ENCODE measurements at regions not wholly inside any gene's neighbourhood (a gene's known extent, or its start where the extent isn't known, plus 50 kb on each side); places are given as distances from the start of the nearest gene placed in this dataset.

GRCh38 chr3:18124501-18124900 is 300.6 kb downstream of the SATB1 start:
- no peak for DNase-seq
- H3K9ac ChIP-seq (ENCODE audit: extremely low read depth, low read length, poor library complexity, severe bottlenecking) = no peak overlapping the region
- Mint-ChIP-seq H3K27me3 (ENCODE audit: insufficient read depth) (no peaks in the 10 kb centered on the region), H3K4me3 (no peak overlapping the region), H3K4me1 (peaks cover 11% of the 10 kb centered on the region), H3K9me3 (peaks cover 6% of the 10 kb centered on the region), H3K27ac (no peak overlapping the region), H3K36me3 (ENCODE audit: low read depth) (peaks cover 40% of the 10 kb centered on the region)
- no peaks in the 10 kb centered on the region for H3K4me1 ChIP-seq (ENCODE audit: control insufficient read depth, insufficient read depth, low read length)
- no peaks in the 10 kb centered on the region for H3K36me3 ChIP-seq (ENCODE audit: control insufficient read depth, insufficient read depth, low read length)
- WGBS, 2 experiments (ENCODE audit: insufficient coverage in 1 of 2, insufficient read length in 1 of 2) = 93 to 97% methylated on average over 3 to 5 of the region's 5 CpGs
- TF ChIP-seq, protein P1, sequence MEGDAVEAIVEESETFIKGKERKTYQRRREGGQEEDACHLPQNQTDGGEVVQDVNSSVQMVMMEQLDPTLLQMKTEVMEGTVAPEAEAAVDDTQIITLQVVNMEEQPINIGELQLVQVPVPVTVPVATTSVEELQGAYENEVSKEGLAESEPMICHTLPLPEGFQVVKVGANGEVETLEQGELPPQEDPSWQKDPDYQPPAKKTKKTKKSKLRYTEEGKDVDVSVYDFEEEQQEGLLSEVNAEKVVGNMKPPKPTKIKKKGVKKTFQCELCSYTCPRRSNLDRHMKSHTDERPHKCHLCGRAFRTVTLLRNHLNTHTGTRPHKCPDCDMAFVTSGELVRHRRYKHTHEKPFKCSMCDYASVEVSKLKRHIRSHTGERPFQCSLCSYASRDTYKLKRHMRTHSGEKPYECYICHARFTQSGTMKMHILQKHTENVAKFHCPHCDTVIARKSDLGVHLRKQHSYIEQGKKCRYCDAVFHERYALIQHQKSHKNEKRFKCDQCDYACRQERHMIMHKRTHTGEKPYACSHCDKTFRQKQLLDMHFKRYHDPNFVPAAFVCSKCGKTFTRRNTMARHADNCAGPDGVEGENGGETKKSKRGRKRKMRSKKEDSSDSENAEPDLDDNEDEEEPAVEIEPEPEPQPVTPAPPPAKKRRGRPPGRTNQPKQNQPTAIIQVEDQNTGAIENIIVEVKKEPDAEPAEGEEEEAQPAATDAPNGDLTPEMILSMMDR (conservative IDR thresholded peaks at IDR 0.05) = no peak
- no peaks in the 10 kb centered on the region for H3K27me3 ChIP-seq (ENCODE audit: control insufficient read depth, insufficient read depth, low read length, poor library complexity, severe bottlenecking)
- peaks cover 17% of the 10 kb centered on the region for H3K9me3 ChIP-seq (ENCODE audit: control insufficient read depth, low read length)
- no peak overlapping the region for H3K4me3 ChIP-seq (ENCODE audit: low read length)
- H3K27ac ChIP-seq (ENCODE audit: low read depth, low read length) = no peak overlapping the region

DNA sequence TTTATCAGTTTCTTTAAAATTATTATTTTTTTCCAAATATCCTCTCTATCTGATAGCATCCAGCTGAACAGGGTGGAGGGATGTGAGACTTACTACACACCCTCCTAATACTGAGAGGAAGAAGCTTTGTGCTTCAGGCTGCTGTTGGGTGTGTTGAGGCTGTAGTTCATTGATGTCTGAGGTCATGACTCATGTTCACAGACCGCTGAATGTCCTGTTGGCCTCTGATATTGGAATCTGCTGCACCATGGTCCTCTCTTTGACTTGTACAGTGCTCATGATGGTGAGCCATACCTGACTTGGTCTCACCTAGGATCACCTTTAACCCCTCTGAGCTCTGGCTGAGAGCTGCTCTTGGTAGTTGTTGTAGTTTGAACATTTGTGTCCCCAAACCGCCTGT is 302.9 kb downstream of the SATB1 start:
- TF ChIP-seq, protein P1 (conservative IDR thresholded peaks at IDR 0.05) = no peak
- WGBS, 2 experiments (ENCODE audit: insufficient coverage in 1 of 2, insufficient read length in 1 of 2) = 88% methylated on average over 2 of the region's 2 CpGs; no CpG with 5 or more reads in 1 of the 2 experiments
- no peaks in the 10 kb centered on the region for H3K27me3 Mint-ChIP-seq (ENCODE audit: insufficient read depth)

DNA sequence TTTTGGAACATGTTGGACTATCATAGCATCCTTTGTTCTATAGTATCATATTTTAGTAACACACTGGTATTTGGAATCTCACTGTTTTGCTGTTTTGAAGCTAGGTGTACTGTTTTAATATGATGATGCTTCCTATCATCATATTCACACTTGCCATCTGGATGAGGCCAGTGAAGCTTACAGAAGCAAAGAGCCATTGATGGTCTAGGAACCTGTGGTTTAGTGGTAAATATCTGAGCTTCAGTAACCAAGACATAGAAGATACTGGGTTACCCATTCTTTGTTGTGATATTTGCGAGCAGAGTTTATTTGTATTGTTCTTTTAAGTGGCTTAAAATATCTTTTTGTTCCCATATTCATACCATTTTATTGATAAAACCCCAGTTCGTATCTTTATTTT is 304.1 kb downstream of the SATB1 start:
- Mint-ChIP-seq H3K27me3 (ENCODE audit: insufficient read depth) (no peaks in the 10 kb centered on the region), H3K4me3 (no peak overlapping the region), H3K4me1 (no peaks in the 10 kb centered on the region), H3K9me3 (peaks cover 10% of the 10 kb centered on the region), H3K36me3 (ENCODE audit: low read depth) (peaks cover 52% of the 10 kb centered on the region), H3K27ac (no peak overlapping the region)
- Histone ChIP-seq H3K9ac (ENCODE audit: extremely low read depth, low read length, poor library complexity, severe bottlenecking) (no peak overlapping the region), H3K27ac (ENCODE audit: low read depth, low read length) (no peak overlapping the region), H3K4me1 (ENCODE audit: control insufficient read depth, insufficient read depth, low read length) (no peaks in the 10 kb centered on the region), H3K36me3 (ENCODE audit: control insufficient read depth, insufficient read depth, low read length) (no peaks in the 10 kb centered on the region), H3K4me3 (ENCODE audit: low read length) (no peak overlapping the region), H3K27me3 (ENCODE audit: control insufficient read depth, insufficient read depth, low read length, poor library complexity, severe bottlenecking) (no peaks in the 10 kb centered on the region), H3K9me3 (ENCODE audit: control insufficient read depth, low read length) (peaks cover 17% of the 10 kb centered on the region)
- TF ChIP-seq, protein P1 (conservative IDR thresholded peaks at IDR 0.05) = no peak
- WGBS, 2 experiments (ENCODE audit: insufficient coverage in 1 of 2, insufficient read length in 1 of 2) = no CpG with 5 or more reads among the region's 2 CpGs
- DNase-seq = no peak

More for the DNA sequence above, 302.9 kb downstream of the SATB1 start:
- H3K27ac Mint-ChIP-seq = no peak overlapping the region
- no peak overlapping the region for H3K4me3 Mint-ChIP-seq
- H3K4me1 ChIP-seq (ENCODE audit: control insufficient read depth, insufficient read depth, low read length) = no peaks in the 10 kb centered on the region
- peaks cover 45% of the 10 kb centered on the region for H3K36me3 Mint-ChIP-seq (ENCODE audit: low read depth)
- H3K9me3 ChIP-seq (ENCODE audit: control insufficient read depth, low read length) = peaks cover 17% of the 10 kb centered on the region
- peaks cover under 1% of the 10 kb centered on the region for H3K4me1 Mint-ChIP-seq
- H3K9ac ChIP-seq (ENCODE audit: extremely low read depth, low read length, poor library complexity, severe bottlenecking) = no peak overlapping the region
- no peaks in the 10 kb centered on the region for H3K36me3 ChIP-seq (ENCODE audit: control insufficient read depth, insufficient read depth, low read length)
- DNase-seq = no peak
- H3K27ac ChIP-seq (ENCODE audit: low read depth, low read length) = no peak overlapping the region
- no peak overlapping the region for H3K4me3 ChIP-seq (ENCODE audit: low read length)
- peaks cover 6% of the 10 kb centered on the region for H3K9me3 Mint-ChIP-seq
- H3K27me3 ChIP-seq (ENCODE audit: control insufficient read depth, insufficient read depth, low read length, poor library complexity, severe bottlenecking) = no peaks in the 10 kb centered on the region

All from endodermal cell (in vitro differentiated cells).